ENCODE measurements at regions not wholly inside any gene's neighbourhood (a gene's known extent, or its start where the extent isn't known, plus 50 kb on each side); places are given as distances from the start of the nearest gene placed in this dataset.

DNA sequence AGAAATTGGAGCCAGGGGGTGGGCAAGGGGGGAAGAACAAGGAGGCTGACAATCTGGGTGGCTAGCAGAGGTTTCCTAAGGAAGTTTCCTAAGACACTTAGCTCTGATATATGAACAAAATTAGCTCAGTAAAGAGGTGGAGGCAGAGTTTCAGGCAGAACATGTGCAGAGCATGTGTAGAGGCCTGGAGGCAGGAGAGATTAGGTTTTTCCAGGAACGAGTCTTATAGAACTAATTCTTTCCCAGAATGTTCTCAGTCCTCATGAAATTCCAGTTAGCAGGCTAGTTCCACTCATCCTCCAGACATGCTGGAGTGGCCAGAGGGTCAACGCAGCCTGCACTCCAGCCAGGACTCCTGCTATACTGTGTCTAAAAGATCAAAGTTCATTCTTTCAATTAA is 184.7 kb downstream of the LACC1 start:
- TF ChIP-seq POLR2A (IDR thresholded peaks at IDR 0.05; ENCODE audit: low read depth, low read length) (no peak), POLR2AphosphoS5 (IDR thresholded peaks at IDR 0.05; ENCODE audit: low read depth, low read length) (no peak), SPI1 (IDR thresholded peaks at IDR 0.05; ENCODE audit: low read depth, low read length) (no peak), PAX5 (IDR thresholded peaks at IDR 0.05; ENCODE audit: insufficient read depth, low read length, severe bottlenecking) (no peak)
